ENCODE measurements at regions not wholly inside any gene's neighbourhood (a gene's known extent, or its start where the extent isn't known, plus 50 kb on each side); places are given as distances from the start of the nearest gene placed in this dataset.

DNA sequence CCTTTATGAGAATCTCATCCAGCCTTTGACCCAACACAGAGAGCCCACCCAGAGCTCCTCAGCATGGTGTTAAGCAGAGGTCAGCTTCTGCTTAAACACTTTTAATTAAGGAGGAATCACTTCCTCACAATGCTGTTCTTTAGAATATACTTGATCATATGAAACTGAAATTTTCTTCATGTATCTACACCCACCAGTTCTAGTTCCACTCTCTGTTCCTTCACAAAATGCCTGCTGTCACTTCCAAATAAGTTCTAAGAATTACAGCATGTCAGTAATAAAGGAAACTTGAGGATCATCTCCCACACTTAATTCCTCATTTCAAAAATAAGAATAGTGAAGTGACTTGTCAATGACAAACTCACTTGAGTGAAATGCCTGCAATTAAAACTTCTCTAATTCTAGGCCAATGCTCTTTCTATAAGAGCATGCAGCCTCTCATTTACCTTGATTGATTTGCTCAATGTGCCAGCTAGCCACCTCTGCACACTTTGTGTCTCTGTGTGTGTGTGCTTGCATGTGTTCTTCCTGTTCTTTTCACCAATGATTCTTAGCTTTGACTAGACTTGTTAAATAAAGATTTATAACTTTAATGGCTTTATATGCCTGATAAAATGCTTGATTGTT lies 356.3 kb downstream of the PLPP3 start:
- TF ChIP-seq POLR2A (IDR thresholded peaks at IDR 0.05; ENCODE audit: low read depth, low read length) (no peak), POU2F2 (IDR thresholded peaks at IDR 0.05; ENCODE audit: low read depth, low read length) (no peak), PAX5 (IDR thresholded peaks at IDR 0.05; ENCODE audit: insufficient read depth, low read length, severe bottlenecking) (no peak)
